Activated CD4-positive, alpha-beta memory T cell treated with anti-CD3 and anti-CD28 coated beads, Interleukin-2, amount 10 ng/mL, durations not matched to agents 7 days and 5 days (primary cell): ENCODE measurements at regions not wholly inside any gene's neighbourhood (a gene's known extent, or its start where the extent isn't known, plus 50 kb on each side); places are given as distances from the start of the nearest gene placed in this dataset.
"Not testable (repeated sequence)": the region's sequence is repeated elsewhere in the genome, so short reads cannot be mapped to it uniquely, and the experiment has no call there.

Experiments used
- CTCF ChIA-PET: fragments of 350-600 bp; sonication (Branson Sonifier 250); formaldehyde crosslinking; loops from one replicate; lab custom pipeline; 2021; ENCODE audit warnings: antibody characterized with exemption, inconsistent platforms; lab: Charles Lee
- POLR2A ChIA-PET: fragments of 350-600 bp; sonication (Branson Sonifier 250); formaldehyde crosslinking; loops from one replicate; lab custom pipeline; 2021; ENCODE audit warnings: antibody characterized with exemption; lab: Charles Lee
- DNase-seq: peaks from one replicate; pipeline ENCODE4 v3.0.0-alpha.2; 2020
- H3K27ac Mint-ChIP-seq: one replicate; pipeline ENCODE4 v1.8.0; 2021; ENCODE audit warnings: mild to moderate bottlenecking, mixed read lengths
- H3K27me3 Mint-ChIP-seq: one replicate; pipeline ENCODE4 v1.8.0; 2021; ENCODE audit warnings: mixed read lengths
- H3K36me3 Mint-ChIP-seq: one replicate; pipeline ENCODE4 v1.8.0; 2021; ENCODE audit warnings: low read depth, mixed read lengths
- H3K4me1 Mint-ChIP-seq: one replicate; pipeline ENCODE4 v1.8.0; 2021; ENCODE audit warnings: mixed read lengths
- H3K4me3 Mint-ChIP-seq: one replicate; pipeline ENCODE4 v1.8.0; 2021; ENCODE audit warnings: mild to moderate bottlenecking, mixed read lengths
- H3K9me3 Mint-ChIP-seq: one replicate; pipeline ENCODE4 v1.8.0; 2021; ENCODE audit warnings: mixed read lengths

- CTCF ChIA-PET, result no interaction called here
- Mint-ChIP-seq H3K4me3 (no peak overlapping the region), H3K9me3 (no peaks in the 10 kb centered on the region), H3K4me1 (no peaks in the 10 kb centered on the region), H3K27ac (no peak overlapping the region), H3K36me3 (no peaks in the 10 kb centered on the region), H3K27me3 (peaks cover 12% of the 10 kb centered on the region)
- DNase-seq, result no peak
- POLR2A ChIA-PET, result no interaction called here
Observed at GRCh38 chr20:48375804-48376203, 452.0 kb downstream of the PREX1 start.

- ChIA-PET POLR2A (no interaction called here), CTCF (no interaction called here)
- Mint-ChIP-seq H3K4me1 (no peaks in the 10 kb centered on the region), H3K4me3 (no peak overlapping the region), H3K36me3 (no peaks in the 10 kb centered on the region), H3K27me3 (peaks cover 15% of the 10 kb centered on the region), H3K9me3 (no peaks in the 10 kb centered on the region), H3K27ac (no peak overlapping the region)
- no peak for DNase-seq
Observed at GRCh38 chr20:48374991-48375595, 452.7 kb downstream of the PREX1 start.

GRCh38 chr20:48374031-48374907 is 453.5 kb downstream of the PREX1 start:
- H3K4me1 Mint-ChIP-seq, DNase-seq, POLR2A ChIA-PET, H3K27ac Mint-ChIP-seq, H3K4me3 Mint-ChIP-seq, H3K36me3 Mint-ChIP-seq, H3K9me3 Mint-ChIP-seq, CTCF ChIA-PET: not testable (repeated sequence)
- H3K27me3 Mint-ChIP-seq, result peaks cover 15% of the 10 kb centered on the region

GRCh38 chr20:48373555-48373934 is 454.3 kb downstream of the PREX1 start:
- Mint-ChIP-seq H3K9me3 (no peaks in the 10 kb centered on the region), H3K27ac (no peak overlapping the region), H3K4me3 (no peak overlapping the region), H3K36me3 (no peaks in the 10 kb centered on the region), H3K4me1 (no peaks in the 10 kb centered on the region), H3K27me3 (peaks cover 21% of the 10 kb centered on the region)
- ChIA-PET POLR2A (no interaction called here), CTCF (no interaction called here)
- no peak for DNase-seq

GRCh38 chr20:48372851-48373554 is 454.8 kb downstream of the PREX1 start:
- CTCF ChIA-PET, H3K4me1 Mint-ChIP-seq, H3K36me3 Mint-ChIP-seq, H3K4me3 Mint-ChIP-seq, H3K9me3 Mint-ChIP-seq, POLR2A ChIA-PET, H3K27ac Mint-ChIP-seq, DNase-seq: not testable (repeated sequence)
- H3K27me3 Mint-ChIP-seq, result peaks cover 21% of the 10 kb centered on the region

- Mint-ChIP-seq H3K9me3 (no peaks in the 10 kb centered on the region), H3K27ac (no peak overlapping the region), H3K4me3 (no peak overlapping the region), H3K36me3 (no peaks in the 10 kb centered on the region), H3K4me1 (peaks cover 7% of the 10 kb centered on the region), H3K27me3 (peaks cover 23% of the 10 kb centered on the region)
- ChIA-PET CTCF (no interaction called here), POLR2A (no interaction called here)
- no peak for DNase-seq
Observed at GRCh38 chr20:48371211-48371610, 456.6 kb downstream of the PREX1 start.

GRCh38 chr20:48368580-48369021 is 459.2 kb downstream of the PREX1 start:
- H3K36me3 Mint-ChIP-seq, POLR2A ChIA-PET, H3K27ac Mint-ChIP-seq, H3K9me3 Mint-ChIP-seq, DNase-seq, H3K4me1 Mint-ChIP-seq, CTCF ChIA-PET, H3K4me3 Mint-ChIP-seq: not testable (repeated sequence)
- H3K27me3 Mint-ChIP-seq, result peaks cover 23% of the 10 kb centered on the region

- H3K9me3 Mint-ChIP-seq, H3K36me3 Mint-ChIP-seq, H3K27ac Mint-ChIP-seq, H3K4me1 Mint-ChIP-seq, H3K4me3 Mint-ChIP-seq, POLR2A ChIA-PET, DNase-seq, CTCF ChIA-PET: not testable (repeated sequence)
- peaks cover 23% of the 10 kb centered on the region for H3K27me3 Mint-ChIP-seq
Observed at GRCh38 chr20:48367541-48368358, 460.0 kb downstream of the PREX1 start.

GRCh38 chr20:48366230-48366629 is 461.6 kb downstream of the PREX1 start:
- Mint-ChIP-seq H3K36me3 (no peaks in the 10 kb centered on the region), H3K27me3 (peaks cover 23% of the 10 kb centered on the region), H3K27ac (no peak overlapping the region), H3K4me3 (no peak overlapping the region), H3K9me3 (no peaks in the 10 kb centered on the region), H3K4me1 (peaks cover 7% of the 10 kb centered on the region)
- DNase-seq, result no peak
- CTCF ChIA-PET, result no interaction called here
- POLR2A ChIA-PET, result no interaction called here

- ChIA-PET CTCF (no interaction called here), POLR2A (no interaction called here)
- H3K9me3 Mint-ChIP-seq, result no peaks in the 10 kb centered on the region
- DNase-seq, result no peak
- no peaks in the 10 kb centered on the region for H3K36me3 Mint-ChIP-seq
- H3K27ac Mint-ChIP-seq, result no peak overlapping the region
- H3K4me3 Mint-ChIP-seq, result no peak overlapping the region
- H3K27me3 Mint-ChIP-seq, result peaks cover 20% of the 10 kb centered on the region
- peaks cover 7% of the 10 kb centered on the region for H3K4me1 Mint-ChIP-seq
Observed at GRCh38 chr20:48364688-48365421, 462.9 kb downstream of the PREX1 start.

GRCh38 chr20:48364055-48364454 is 463.7 kb downstream of the PREX1 start:
- H3K4me1 Mint-ChIP-seq, result peaks cover 7% of the 10 kb centered on the region
- H3K36me3 Mint-ChIP-seq, result no peaks in the 10 kb centered on the region
- no peak for DNase-seq
- H3K9me3 Mint-ChIP-seq, result no peaks in the 10 kb centered on the region
- H3K4me3 Mint-ChIP-seq, result no peak overlapping the region
- POLR2A ChIA-PET, result no interaction called here
- H3K27ac Mint-ChIP-seq, result no peak overlapping the region
- CTCF ChIA-PET, result no interaction called here
- H3K27me3 Mint-ChIP-seq, result peaks cover 18% of the 10 kb centered on the region

GRCh38 chr20:48360342-48360975 is 467.3 kb downstream of the PREX1 start:
- Mint-ChIP-seq H3K4me1 (no peaks in the 10 kb centered on the region), H3K4me3 (no peak overlapping the region), H3K36me3 (no peaks in the 10 kb centered on the region), H3K27ac (no peak overlapping the region), H3K27me3 (peaks cover 5% of the 10 kb centered on the region), H3K9me3 (no peaks in the 10 kb centered on the region)
- CTCF ChIA-PET, result no interaction called here
- DNase-seq, result no peak
- POLR2A ChIA-PET, result no interaction called here
